Activated CD4-positive, alpha-beta T cell treated with anti-CD3 and anti-CD28 coated beads, Interleukin-2, amount 10 ng/mL, durations not matched to agents 24 days and 14 days (primary cell): ENCODE measurements at regions not wholly inside any gene's neighbourhood (a gene's known extent, or its start where the extent isn't known, plus 50 kb on each side); places are given as distances from the start of the nearest gene placed in this dataset.

Source experiments
- DNase-seq: peaks from one replicate; pipeline ENCODE4 v3.0.0; 2022
- H3K27ac Mint-ChIP-seq: one replicate; pipeline ENCODE4 v1.8.0; 2022; ENCODE audit warnings: mild to moderate bottlenecking, mixed read lengths
- H3K27me3 Mint-ChIP-seq: one replicate; pipeline ENCODE4 v1.8.0; 2022; ENCODE audit warnings: mixed read lengths
- H3K36me3 Mint-ChIP-seq: one replicate; pipeline ENCODE4 v1.8.0; 2022; ENCODE audit warnings: low read depth, mild to moderate bottlenecking, mixed read lengths
- H3K4me1 Mint-ChIP-seq: one replicate; pipeline ENCODE4 v1.8.0; 2021; ENCODE audit warnings: mixed read lengths
- H3K4me3 Mint-ChIP-seq: one replicate; pipeline ENCODE4 v1.8.0; 2022; ENCODE audit warnings: mild to moderate bottlenecking, moderate library complexity, mixed read lengths
- H3K9me3 Mint-ChIP-seq: one replicate; pipeline ENCODE4 v1.8.0; 2021; ENCODE audit warnings: mixed read lengths
- intact Hi-C: fragments of 100-400 bp; cut with micrococcal nuclease; formaldehyde crosslinking; loops from one replicate; pipeline ENCODE4 v1.15.1; 2023

DNA sequence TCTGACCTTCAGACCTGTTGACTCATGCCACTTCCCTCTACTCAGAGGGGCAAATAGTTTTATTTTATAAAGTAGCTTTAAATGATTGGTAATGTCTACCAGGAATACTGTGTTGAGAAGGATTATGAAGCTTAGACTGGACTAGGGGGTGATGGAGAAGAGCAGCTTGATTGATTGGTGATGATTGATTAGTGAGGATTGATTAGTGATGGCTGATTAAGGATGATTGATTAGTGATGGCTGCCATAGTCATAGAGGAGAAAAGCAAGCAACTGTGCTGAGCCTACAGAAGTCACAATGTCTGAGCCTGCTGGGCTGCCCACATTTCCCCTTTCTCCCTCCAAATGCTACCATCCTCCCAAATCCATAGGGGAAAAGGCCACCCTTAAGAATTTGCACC, 206.8 kb upstream of the SALL1 start:
- intact Hi-C loops, result no loop called here
- DNase-seq, result no peak
- H3K4me3 Mint-ChIP-seq, result no peak overlapping the region
- no peak overlapping the region for H3K27ac Mint-ChIP-seq
- no peaks in the 10 kb centered on the region for H3K9me3 Mint-ChIP-seq
- H3K36me3 Mint-ChIP-seq, result no peaks in the 10 kb centered on the region
- H3K4me1 Mint-ChIP-seq, result no peaks in the 10 kb centered on the region
- no peaks in the 10 kb centered on the region for H3K27me3 Mint-ChIP-seq

GRCh38 chr16:51355875-51356274, 204.8 kb upstream of the SALL1 start:
- no peaks in the 10 kb centered on the region for H3K27me3 Mint-ChIP-seq
- intact Hi-C loops, result no loop called here
- no peaks in the 10 kb centered on the region for H3K36me3 Mint-ChIP-seq
- H3K27ac Mint-ChIP-seq, result no peak overlapping the region
- H3K4me3 Mint-ChIP-seq, result no peak overlapping the region
- H3K9me3 Mint-ChIP-seq, result no peaks in the 10 kb centered on the region
- DNase-seq, result no peak
- no peaks in the 10 kb centered on the region for H3K4me1 Mint-ChIP-seq

- intact Hi-C loops, result no loop called here
- Mint-ChIP-seq H3K4me1 (no peaks in the 10 kb centered on the region), H3K36me3 (no peaks in the 10 kb centered on the region), H3K9me3 (no peaks in the 10 kb centered on the region), H3K4me3 (no peak overlapping the region), H3K27ac (no peak overlapping the region), H3K27me3 (no peaks in the 10 kb centered on the region)
- no peak for DNase-seq
Observed at GRCh38 chr16:51355195-51355594, 204.1 kb upstream of the SALL1 start.

GRCh38 chr16:51353055-51353454, 202.0 kb upstream of the SALL1 start:
- Mint-ChIP-seq H3K4me1 (no peaks in the 10 kb centered on the region), H3K4me3 (no peak overlapping the region), H3K27ac (no peak overlapping the region), H3K9me3 (no peaks in the 10 kb centered on the region), H3K36me3 (no peaks in the 10 kb centered on the region), H3K27me3 (no peaks in the 10 kb centered on the region)
- DNase-seq, result no peak
- intact Hi-C loops, result no loop called here

- no peak overlapping the region for H3K4me3 Mint-ChIP-seq
- H3K27ac Mint-ChIP-seq, result no peak overlapping the region
- H3K4me1 Mint-ChIP-seq, result no peaks in the 10 kb centered on the region
- no peak for DNase-seq
- intact Hi-C loops, result no loop called here
- H3K9me3 Mint-ChIP-seq, result no peaks in the 10 kb centered on the region
- no peaks in the 10 kb centered on the region for H3K36me3 Mint-ChIP-seq
- no peaks in the 10 kb centered on the region for H3K27me3 Mint-ChIP-seq
Observed at GRCh38 chr16:51349626-51350025, 198.6 kb upstream of the SALL1 start.

DNA sequence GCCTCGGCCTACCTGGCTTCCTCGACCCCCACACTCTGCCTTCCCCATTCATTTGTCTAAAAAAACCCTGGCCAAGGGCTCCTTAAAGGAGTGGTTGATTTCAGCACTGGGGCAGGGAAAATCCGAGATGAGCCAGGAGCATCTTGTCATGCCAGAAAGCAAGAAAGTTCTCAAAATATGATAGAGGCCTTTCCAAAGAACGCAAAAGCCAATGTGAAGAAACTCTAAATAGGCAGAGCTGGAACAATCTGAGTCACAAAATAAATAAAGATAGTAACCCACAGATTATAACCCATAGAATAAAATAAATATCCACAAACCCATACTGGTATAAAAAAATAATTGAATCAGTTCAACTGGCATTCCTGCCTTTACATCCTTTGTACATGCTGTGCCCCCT, 192.3 kb upstream of the SALL1 start:
- Mint-ChIP-seq H3K4me3 (no peak overlapping the region), H3K4me1 (no peaks in the 10 kb centered on the region), H3K36me3 (no peaks in the 10 kb centered on the region), H3K27me3 (no peaks in the 10 kb centered on the region), H3K27ac (no peak overlapping the region), H3K9me3 (no peaks in the 10 kb centered on the region)
- DNase-seq, result no peak
- intact Hi-C loops, result no loop called here

DNA sequence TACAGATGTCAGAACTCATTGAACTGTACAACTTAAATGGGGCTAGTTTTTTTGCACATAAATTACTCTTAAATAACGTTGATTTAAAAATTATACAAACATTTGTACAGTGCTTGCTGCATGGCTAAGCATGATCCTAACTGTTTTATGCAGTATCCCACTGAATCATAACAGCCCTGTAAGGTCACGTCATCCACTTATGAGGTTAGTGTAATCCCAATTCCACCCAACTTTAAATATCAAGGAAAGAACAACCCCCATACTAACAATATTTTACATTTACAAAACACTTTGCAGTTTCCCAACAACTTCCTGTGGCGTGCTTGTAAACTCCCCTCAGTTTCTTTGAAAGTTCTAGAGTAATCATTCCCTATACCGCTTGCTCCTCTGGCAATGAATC, 190.1 kb upstream of the SALL1 start:
- no peaks in the 10 kb centered on the region for H3K4me1 Mint-ChIP-seq
- peaks cover 4% of the 10 kb centered on the region for H3K9me3 Mint-ChIP-seq
- no peak for DNase-seq
- intact Hi-C loops, result no loop called here
- no peaks in the 10 kb centered on the region for H3K36me3 Mint-ChIP-seq
- H3K27me3 Mint-ChIP-seq, result no peaks in the 10 kb centered on the region
- no peak overlapping the region for H3K27ac Mint-ChIP-seq
- H3K4me3 Mint-ChIP-seq, result no peak overlapping the region

GRCh38 chr16:51337662-51338061, 186.6 kb upstream of the SALL1 start:
- no peak overlapping the region for H3K27ac Mint-ChIP-seq
- H3K4me1 Mint-ChIP-seq, result no peaks in the 10 kb centered on the region
- H3K9me3 Mint-ChIP-seq, result peaks cover 4% of the 10 kb centered on the region
- H3K27me3 Mint-ChIP-seq, result no peaks in the 10 kb centered on the region
- no peak for DNase-seq
- H3K36me3 Mint-ChIP-seq, result no peaks in the 10 kb centered on the region
- no peak overlapping the region for H3K4me3 Mint-ChIP-seq
- intact Hi-C loops, result no loop called here

DNA sequence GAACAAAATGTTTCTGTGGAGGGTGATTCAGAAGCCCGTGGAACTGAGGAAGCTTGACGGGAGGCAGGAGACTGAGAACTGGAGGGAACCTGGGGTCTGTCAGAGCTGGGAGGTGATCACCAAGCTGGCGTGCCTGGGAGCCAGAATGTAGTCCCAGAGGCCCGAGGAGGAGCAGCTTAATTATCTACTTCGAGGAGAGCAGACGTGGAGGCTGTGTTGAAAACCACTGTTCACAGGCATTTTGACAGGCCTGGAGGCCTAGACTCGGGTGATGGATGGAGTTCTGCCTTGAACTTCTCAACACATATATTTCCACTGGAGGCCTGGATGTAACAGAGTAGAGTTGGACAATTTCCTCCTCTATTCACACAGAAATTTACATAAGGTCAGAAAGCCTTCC, 177.7 kb upstream of the SALL1 start:
- intact Hi-C loops, result no loop called here
- Mint-ChIP-seq H3K36me3 (no peaks in the 10 kb centered on the region), H3K27ac (no peak overlapping the region), H3K4me1 (no peaks in the 10 kb centered on the region), H3K27me3 (no peaks in the 10 kb centered on the region), H3K4me3 (no peak overlapping the region), H3K9me3 (no peaks in the 10 kb centered on the region)
- DNase-seq, result no peak

- Mint-ChIP-seq H3K4me1 (no peaks in the 10 kb centered on the region), H3K27me3 (no peaks in the 10 kb centered on the region), H3K9me3 (no peaks in the 10 kb centered on the region), H3K27ac (no peak overlapping the region), H3K36me3 (no peaks in the 10 kb centered on the region), H3K4me3 (no peak overlapping the region)
- intact Hi-C loops, result no loop called here
- DNase-seq, result no peak
Observed at GRCh38 chr16:51327001-51327400, 175.9 kb upstream of the SALL1 start.

GRCh38 chr16:51326131-51326856, 175.2 kb upstream of the SALL1 start:
- H3K4me1 Mint-ChIP-seq, result no peaks in the 10 kb centered on the region
- H3K27ac Mint-ChIP-seq, result no peak overlapping the region
- no peak overlapping the region for H3K4me3 Mint-ChIP-seq
- H3K9me3 Mint-ChIP-seq, result no peaks in the 10 kb centered on the region
- no peaks in the 10 kb centered on the region for H3K27me3 Mint-ChIP-seq
- no peaks in the 10 kb centered on the region for H3K36me3 Mint-ChIP-seq
- no peak for DNase-seq
- intact Hi-C loops, result no loop called here

DNA sequence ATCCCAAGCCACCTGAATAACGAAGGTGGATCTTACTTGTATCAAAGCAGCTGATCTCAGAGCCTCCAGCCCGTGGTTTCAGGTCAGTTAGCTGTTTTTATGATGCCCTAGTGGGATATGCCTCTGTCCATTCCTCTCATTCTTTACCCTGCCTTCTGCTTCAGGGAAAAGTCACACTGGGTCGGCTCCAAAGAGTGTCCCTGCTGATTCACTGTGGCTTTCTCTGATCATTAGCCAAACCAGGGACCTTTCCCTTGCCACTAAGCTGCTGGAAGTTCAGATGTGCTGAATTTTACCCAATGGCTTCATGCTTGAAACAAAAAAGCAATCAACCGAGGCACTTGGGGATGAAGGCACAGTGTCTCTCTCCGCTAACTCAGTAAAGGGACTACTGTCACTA, 170.2 kb upstream of the SALL1 start:
- intact Hi-C loops, result no loop called here
- H3K9me3 Mint-ChIP-seq, result no peaks in the 10 kb centered on the region
- no peaks in the 10 kb centered on the region for H3K27me3 Mint-ChIP-seq
- no peak overlapping the region for H3K4me3 Mint-ChIP-seq
- no peaks in the 10 kb centered on the region for H3K36me3 Mint-ChIP-seq
- no peak overlapping the region for H3K27ac Mint-ChIP-seq
- DNase-seq, result no peak
- H3K4me1 Mint-ChIP-seq, result no peaks in the 10 kb centered on the region

DNA sequence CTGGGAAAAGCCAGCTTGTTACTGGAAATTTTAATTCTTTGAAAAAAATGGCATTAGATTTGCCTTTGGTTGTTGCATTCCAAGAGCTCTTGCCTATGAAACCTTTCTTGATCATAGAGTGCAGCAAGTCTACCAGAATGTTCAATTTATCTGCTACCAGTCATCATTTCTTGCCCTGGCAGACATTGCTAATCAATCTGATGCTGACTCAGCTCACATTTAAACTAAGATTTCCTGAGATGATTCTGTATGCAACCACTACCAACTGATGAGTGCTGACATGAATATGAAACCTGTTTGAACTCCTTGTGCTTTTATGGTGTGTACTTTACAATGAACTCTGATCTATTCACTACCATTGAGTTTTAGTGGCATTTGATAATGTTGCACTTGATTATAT, 166.5 kb upstream of the SALL1 start:
- no peak for DNase-seq
- Mint-ChIP-seq H3K36me3 (no peaks in the 10 kb centered on the region), H3K4me1 (no peaks in the 10 kb centered on the region), H3K9me3 (no peaks in the 10 kb centered on the region), H3K4me3 (no peak overlapping the region), H3K27ac (no peak overlapping the region), H3K27me3 (no peaks in the 10 kb centered on the region)
- intact Hi-C loops, result no loop called here

GRCh38 chr16:51313198-51313597, 162.1 kb upstream of the SALL1 start:
- Mint-ChIP-seq H3K4me3 (no peak overlapping the region), H3K36me3 (no peaks in the 10 kb centered on the region), H3K4me1 (no peaks in the 10 kb centered on the region), H3K27ac (no peak overlapping the region), H3K9me3 (no peaks in the 10 kb centered on the region), H3K27me3 (no peaks in the 10 kb centered on the region)
- intact Hi-C loops, result no loop called here
- DNase-seq, result no peak

- DNase-seq, result no peak
- Mint-ChIP-seq H3K27ac (no peak overlapping the region), H3K27me3 (no peaks in the 10 kb centered on the region), H3K9me3 (no peaks in the 10 kb centered on the region), H3K4me3 (no peak overlapping the region), H3K36me3 (no peaks in the 10 kb centered on the region), H3K4me1 (no peaks in the 10 kb centered on the region)
- intact Hi-C loops, result no loop called here
Observed at GRCh38 chr16:51312363-51313150, 161.5 kb upstream of the SALL1 start.
